Naive thymus-derived CD4-positive, alpha-beta T cell (primary cell): ENCODE measurements at regions not wholly inside any gene's neighbourhood (a gene's known extent, or its start where the extent isn't known, plus 50 kb on each side); places are given as distances from the start of the nearest gene placed in this dataset.
"Not testable (repeated sequence)": the region's sequence is repeated elsewhere in the genome, so short reads cannot be mapped to it uniquely, and the experiment has no call there.

Source experiments
- ATAC-seq: fragments of 150-1000 bp; cut with Tn5 transposase; 2 replicates; pipeline ENCODE4 v1.10.0; 2021; ENCODE audit warnings: mild to moderate bottlenecking, moderate library complexity
- CTCF ChIA-PET: fragments of 350-600 bp; sonication (Branson Sonifier 250); formaldehyde crosslinking; loops from one replicate; lab custom pipeline; 2021; ENCODE audit warnings: antibody characterized with exemption; lab: Charles Lee
- POLR2A ChIA-PET: fragments of 350-600 bp; sonication (Branson Sonifier 250); formaldehyde crosslinking; loops from one replicate; lab custom pipeline; 2021; ENCODE audit warnings: antibody characterized with exemption, inconsistent platforms; lab: Charles Lee
- DNase-seq, 9 donors: peaks; one replicate each; pipeline versions ENCODE4 v3.0.0 to v3.0.0-alpha.2; 2020 to 2022; ENCODE audit warnings: mixed read lengths in 1 of 9
- H3K27ac ChIP-seq: one replicate; pipeline ENCODE4 v1.7.0; 2013; ENCODE audit warnings: mild to moderate bottlenecking, low read depth, low read length, moderate library complexity
- H3K27me3 ChIP-seq, 2 donors: one replicate each; pipeline ENCODE4 v1.7.0; 2013; ENCODE audit warnings: low read length in 2 of 2, mild to moderate bottlenecking in 2 of 2, moderate library complexity in 2 of 2; ENCODE audit not compliant: control insufficient read depth in 2 of 2, insufficient read depth in 2 of 2
- H3K36me3 ChIP-seq, 3 experiments: 1 replicate in 2 of 3; 2 replicates in 1 of 3; pipeline ENCODE4 v1.7.0; 2013; ENCODE audit warnings: low read length in 3 of 3, mild to moderate bottlenecking in 3 of 3, moderate library complexity in 1 of 3; ENCODE audit not compliant: insufficient read depth in 3 of 3, control insufficient read depth in 2 of 3
- H3K4me1 ChIP-seq, 2 donors: one replicate each; pipeline ENCODE4 v1.7.0; 2013; ENCODE audit warnings: low read length in 2 of 2, mild to moderate bottlenecking in 2 of 2, moderate library complexity in 1 of 2; ENCODE audit not compliant: control insufficient read depth in 2 of 2, insufficient read depth in 2 of 2
- H3K4me3 ChIP-seq: 2 replicates; pipeline ENCODE4 v1.7.0; 2013; ENCODE audit warnings: mild to moderate bottlenecking, low read length
- H3K9me3 ChIP-seq, 3 experiments: 1 replicate in 2 of 3; 2 replicates in 1 of 3; pipeline ENCODE4 v1.7.0; 2013; ENCODE audit warnings: low read length in 3 of 3; ENCODE audit not compliant: control insufficient read depth in 2 of 3
- H3K27ac Mint-ChIP-seq, 9 donors: one replicate each; pipeline ENCODE4 v1.8.0; 2020 to 2022; ENCODE audit warnings: mixed read lengths in 9 of 9, mild to moderate bottlenecking in 8 of 9, moderate library complexity in 5 of 9, inconsistent platforms in 2 of 9
- H3K27me3 Mint-ChIP-seq, 5 donors: one replicate each; pipeline ENCODE4 v1.8.0; 2021 to 2022; ENCODE audit warnings: mixed read lengths in 5 of 5, mild to moderate bottlenecking in 1 of 5
- H3K36me3 Mint-ChIP-seq, 5 donors: one replicate each; pipeline ENCODE4 v1.8.0; 2020 to 2022; ENCODE audit warnings: mixed read lengths in 5 of 5, mild to moderate bottlenecking in 3 of 5, inconsistent platforms in 1 of 5
- H3K4me1 Mint-ChIP-seq, 7 donors: one replicate each; pipeline ENCODE4 v1.8.0; 2020 to 2022; ENCODE audit warnings: mixed read lengths in 7 of 7, mild to moderate bottlenecking in 3 of 7, inconsistent platforms in 1 of 7
- H3K4me3 Mint-ChIP-seq, 10 donors: one replicate each; pipeline ENCODE4 v1.8.0; 2020 to 2022; ENCODE audit warnings: mild to moderate bottlenecking in 10 of 10, mixed read lengths in 10 of 10, moderate library complexity in 6 of 10, inconsistent platforms in 2 of 10
- H3K9me3 Mint-ChIP-seq, 11 donors: one replicate each; pipeline ENCODE4 v1.8.0; 2020 to 2022; ENCODE audit warnings: mixed read lengths in 11 of 11, mild to moderate bottlenecking in 4 of 11, inconsistent platforms in 1 of 11, moderate library complexity in 1 of 11
- intact Hi-C, 2 donors: fragments of 100-400 bp; cut with micrococcal nuclease; formaldehyde crosslinking; loops; one replicate each; pipeline ENCODE4 v1.15.1; 2023

- H3K36me3 Mint-ChIP-seq = no peaks in the 10 kb centered on the region
These were observed 119.9 kb downstream of the GPR37 start for GRCh38 chr7:124645704-124646103.

GRCh38 chr7:124643311-124643811 lies 122.2 kb downstream of the GPR37 start:
- CTCF ChIA-PET = no interaction called here

More at GRCh38 chr7:124645704-124646103, 119.9 kb downstream of the GPR37 start:
- peaks cover 0 to 7% (median 0%) of the 10 kb centered on the region in 7 donors for H3K4me1 Mint-ChIP-seq
- no peak overlapping the region for H3K27ac ChIP-seq
- no peak overlapping the region for H3K4me3 ChIP-seq
- peaks cover 0 to 13% (median 0%) of the 10 kb centered on the region in 11 donors for H3K9me3 Mint-ChIP-seq
- DNase-seq = no peak
- H3K4me3 Mint-ChIP-seq = no peak overlapping the region
- no peak for ATAC-seq
- CTCF ChIA-PET = no interaction called here
- peak overlapping the region in 1 of 9 donors; percentile 6 for H3K27ac Mint-ChIP-seq
- H3K27me3 Mint-ChIP-seq = peaks cover 0 to 5% (median 0%) of the 10 kb centered on the region in 5 donors
- no peaks in the 10 kb centered on the region for H3K27me3 ChIP-seq
- no peaks in the 10 kb centered on the region for H3K36me3 ChIP-seq
- no peaks in the 10 kb centered on the region for H3K4me1 ChIP-seq
- POLR2A ChIA-PET = no interaction called here
- H3K9me3 ChIP-seq = no peaks in the 10 kb centered on the region
- intact Hi-C loops = no loop called here

GRCh38 chr7:124635416-124635815 lies 130.2 kb downstream of the GPR37 start:
- Histone ChIP-seq H3K27ac (no peak overlapping the region), H3K36me3 (no peaks in the 10 kb centered on the region), H3K27me3 (no peaks in the 10 kb centered on the region), H3K4me1 (no peaks in the 10 kb centered on the region), H3K4me3 (no peak overlapping the region), H3K9me3 (no peaks in the 10 kb centered on the region)
- ATAC-seq (no peak), DNase-seq (no peak)
- Mint-ChIP-seq H3K4me1 (no peaks in the 10 kb centered on the region), H3K4me3 (no peak overlapping the region), H3K27me3 (no peaks in the 10 kb centered on the region), H3K27ac (no peak overlapping the region), H3K36me3 (no peaks in the 10 kb centered on the region), H3K9me3 (peaks cover 0 to 12% (median 4%) of the 10 kb centered on the region in 11 donors)
- intact Hi-C loops = no loop called here
- ChIA-PET POLR2A (interaction anchor here (0.6 kb wide), 1 partner anchor 514 kb away, joined by 4 read pairs; no protein-coding TSS in a partner anchor), CTCF (no interaction called here)

More at GRCh38 chr7:124643311-124643811, 122.2 kb downstream of the GPR37 start:
- no peak for ATAC-seq
- Mint-ChIP-seq H3K36me3 (no peaks in the 10 kb centered on the region), H3K9me3 (peaks cover 0 to 3% (median 0%) of the 10 kb centered on the region in 11 donors), H3K4me3 (no peak overlapping the region), H3K27me3 (peaks cover 0 to 5% (median 0%) of the 10 kb centered on the region in 5 donors), H3K27ac (no peak overlapping the region), H3K4me1 (no peaks in the 10 kb centered on the region)
- Histone ChIP-seq H3K4me3 (no peak overlapping the region), H3K4me1 (no peaks in the 10 kb centered on the region), H3K9me3 (no peaks in the 10 kb centered on the region), H3K27ac (no peak overlapping the region), H3K36me3 (no peaks in the 10 kb centered on the region), H3K27me3 (no peaks in the 10 kb centered on the region)
- POLR2A ChIA-PET = no interaction called here
- DNase-seq = no peak
- intact Hi-C loops = no loop called here

GRCh38 chr7:124633740-124634139 lies 131.9 kb downstream of the GPR37 start:
- no peaks in the 10 kb centered on the region for H3K27me3 Mint-ChIP-seq
- Histone ChIP-seq H3K27me3 (no peaks in the 10 kb centered on the region), H3K4me3 (no peak overlapping the region), H3K27ac (no peak overlapping the region), H3K9me3 (no peaks in the 10 kb centered on the region), H3K4me1 (no peaks in the 10 kb centered on the region), H3K36me3 (no peaks in the 10 kb centered on the region)
- no peaks in the 10 kb centered on the region for H3K36me3 Mint-ChIP-seq
- H3K4me1 Mint-ChIP-seq = no peaks in the 10 kb centered on the region
- peaks cover 0 to 18% (median 4%) of the 10 kb centered on the region in 11 donors for H3K9me3 Mint-ChIP-seq
- H3K27ac Mint-ChIP-seq = no peak overlapping the region
- no peak for ATAC-seq
- CTCF ChIA-PET = no interaction called here
- no peak overlapping the region for H3K4me3 Mint-ChIP-seq
- no peak for DNase-seq
- intact Hi-C loops = no loop called here
- POLR2A ChIA-PET = no interaction called here

GRCh38 chr7:124630395-124630794 lies 135.2 kb downstream of the GPR37 start:
- Mint-ChIP-seq H3K9me3 (peaks cover 0 to 14% (median 3%) of the 10 kb centered on the region in 11 donors), H3K36me3 (no peaks in the 10 kb centered on the region), H3K4me1 (no peaks in the 10 kb centered on the region), H3K27me3 (no peaks in the 10 kb centered on the region), H3K27ac (no peak overlapping the region), H3K4me3 (no peak overlapping the region)
- Histone ChIP-seq H3K27ac (no peak overlapping the region), H3K9me3 (no peaks in the 10 kb centered on the region), H3K4me1 (no peaks in the 10 kb centered on the region), H3K36me3 (no peaks in the 10 kb centered on the region), H3K27me3 (no peaks in the 10 kb centered on the region), H3K4me3 (no peak overlapping the region)
- ChIA-PET CTCF (no interaction called here), POLR2A (no interaction called here)
- intact Hi-C loops = no loop called here
- ATAC-seq = no peak
- no peak for DNase-seq

- Mint-ChIP-seq H3K4me3 (no peak overlapping the region), H3K27ac (no peak overlapping the region), H3K9me3 (peaks cover 2 to 18% (median 9%) of the 10 kb centered on the region in 11 donors), H3K27me3 (no peaks in the 10 kb centered on the region), H3K36me3 (no peaks in the 10 kb centered on the region), H3K4me1 (no peaks in the 10 kb centered on the region)
- H3K4me3 ChIP-seq = no peak overlapping the region
- H3K36me3 ChIP-seq = no peaks in the 10 kb centered on the region
- ATAC-seq (no peak), DNase-seq (no peak)
- POLR2A ChIA-PET = no interaction called here
- H3K4me1 ChIP-seq = no peaks in the 10 kb centered on the region
- H3K9me3 ChIP-seq = no peaks in the 10 kb centered on the region
- H3K27me3 ChIP-seq = no peaks in the 10 kb centered on the region
- H3K27ac ChIP-seq = no peak overlapping the region
- CTCF ChIA-PET = no interaction called here
- intact Hi-C loops = no loop called here
These were observed 146.7 kb downstream of the GPR37 start for GRCh38 chr7:124618871-124619270.

- H3K4me3 Mint-ChIP-seq, intact Hi-C loops, CTCF ChIA-PET, H3K4me3 ChIP-seq, H3K27ac Mint-ChIP-seq, DNase-seq, ATAC-seq, H3K27me3 ChIP-seq, H3K9me3 ChIP-seq, H3K27me3 Mint-ChIP-seq, H3K36me3 Mint-ChIP-seq, H3K4me1 ChIP-seq, H3K4me1 Mint-ChIP-seq, H3K36me3 ChIP-seq, H3K27ac ChIP-seq, POLR2A ChIA-PET: not testable (repeated sequence)
- H3K9me3 Mint-ChIP-seq = peaks cover under 1 to 15% (median 9%) of the 10 kb centered on the region in 11 donors
These were observed 147.5 kb downstream of the GPR37 start for GRCh38 chr7:124618051-124618450.
